IMR-90 (cell line): ENCODE measurements at regions not wholly inside any gene's neighbourhood (a gene's known extent, or its start where the extent isn't known, plus 50 kb on each side); places are given as distances from the start of the nearest gene placed in this dataset.

Experiments
- ATAC-seq: fragments of 200-7000 bp; cut with Tn5 transposase; 2 replicates; pipeline ENCODE4 v1.9.1; 2020; ENCODE audit warnings: low read depth, mild to moderate bottlenecking, moderate library complexity
- BruUV-seq: library from RNA; stranded (reverse); fragments of 400-500 nt; replicated peaks from 2 replicates; lab custom pipeline; 2021; lab: Mats Ljungman, UMichigan
- CTCF ChIA-PET: fragments of 300-600 bp; formaldehyde crosslinking; extraction: SDS; loops from one replicate; lab custom pipeline; 2021; ENCODE audit warnings: antibody characterized with exemption; lab: Yijun Ruan, JAX
- POLR2A ChIA-PET: fragments of 300-600 bp; sonication (Branson Sonifier 250); formaldehyde crosslinking; loops from one replicate; lab custom pipeline; 2022; ENCODE audit warnings: antibody characterized with exemption; ENCODE audit not compliant: unreplicated experiment; lab: Charles Lee
- DNase-seq: peaks from one replicate; pipeline ENCODE4 v3.0.0; 2013
- H2AFZ ChIP-seq: replicated peaks from 2 replicates; pipeline ENCODE3; 2013; ENCODE audit warnings: low read length, mild to moderate bottlenecking; ENCODE audit not compliant: poor library complexity
- H2AK5ac ChIP-seq: 2 replicates; pipeline ENCODE4 v1.6.1; 2013; ENCODE audit warnings: low read depth, low read length, inconsistent platforms
- H2AK9ac ChIP-seq: replicated peaks from 2 replicates; pipeline ENCODE3; 2013; ENCODE audit warnings: mild to moderate bottlenecking, low read depth, low read length, moderate library complexity; ENCODE audit not compliant: poor library complexity
- H2BK120ac ChIP-seq: 2 replicates; pipeline ENCODE4 v1.6.1; 2013; ENCODE audit warnings: low read depth, low read length, inconsistent platforms
- H2BK15ac ChIP-seq: 3 replicates; pipeline ENCODE4 v1.6.1; 2013; ENCODE audit warnings: low read depth, low read length, inconsistent platforms
- H2BK20ac ChIP-seq: 2 replicates; pipeline ENCODE4 v1.6.1; 2013; ENCODE audit warnings: low read depth, mild to moderate bottlenecking, inconsistent platforms, low read length, moderate library complexity
- H2BK5ac ChIP-seq: 2 replicates; pipeline ENCODE4 v1.6.1; 2013; ENCODE audit warnings: mild to moderate bottlenecking, low read depth, low read length, inconsistent platforms; ENCODE audit not compliant: poor library complexity, severe bottlenecking
- H3K14ac ChIP-seq: replicated peaks from 2 replicates; pipeline ENCODE4 v1.6.1; 2013; ENCODE audit warnings: low read depth, low read length, inconsistent platforms
- H3K18ac ChIP-seq: 2 replicates; pipeline ENCODE4 v1.6.1; 2013; ENCODE audit warnings: low read depth, low read length, control low read depth
- H3K23ac ChIP-seq: 2 replicates; pipeline ENCODE4 v1.6.1; 2013; ENCODE audit warnings: low read depth, low read length, inconsistent platforms
- H3K27ac ChIP-seq: 2 replicates; pipeline ENCODE4 v1.5.1; 2013; ENCODE audit warnings: mild to moderate bottlenecking, control low read depth, low read length; ENCODE audit not compliant: insufficient read depth
- H3K27me3 ChIP-seq: 2 replicates; pipeline ENCODE4 v1.6.1; 2013; ENCODE audit warnings: low read length; ENCODE audit not compliant: control insufficient read depth, insufficient read depth
- H3K36me3 ChIP-seq: 2 replicates; pipeline ENCODE4 v1.6.1; 2013; ENCODE audit warnings: low read length, mixed read lengths; ENCODE audit not compliant: control insufficient read depth, insufficient read depth
- H3K4ac ChIP-seq: 2 replicates; pipeline ENCODE4 v1.6.1; 2013; ENCODE audit warnings: low read depth, low read length, inconsistent platforms
- H3K4me1 ChIP-seq: 2 replicates; pipeline ENCODE4 v1.6.1; 2013; ENCODE audit warnings: low read length, mixed read lengths; ENCODE audit not compliant: control insufficient read depth, insufficient read depth
- H3K4me2 ChIP-seq: 2 replicates; pipeline ENCODE4 v1.6.1; 2013; ENCODE audit warnings: low read depth, mild to moderate bottlenecking, control low read depth, low read length, moderate library complexity
- H3K4me3 ChIP-seq: 2 replicates; pipeline ENCODE4 v1.5.1; 2013; ENCODE audit warnings: low read depth, mild to moderate bottlenecking, control low read depth, low read length, moderate library complexity; ENCODE audit not compliant: insufficient read depth
- H3K56ac ChIP-seq: 2 replicates; pipeline ENCODE4 v1.6.1; 2013; ENCODE audit warnings: low read length, inconsistent platforms; ENCODE audit not compliant: insufficient read depth; ENCODE audit errors: extremely low read depth
- H3K79me1 ChIP-seq, 2 experiments: 2 replicates each; pipeline ENCODE4 v1.6.1; 2013; ENCODE audit warnings: low read length in 2 of 2, inconsistent platforms in 1 of 2, low read depth in 1 of 2
- H3K9ac ChIP-seq: 2 replicates; pipeline ENCODE4 v1.6.1; 2013; ENCODE audit warnings: low read depth, low read length, control low read depth
- H3K9me1 ChIP-seq: 2 replicates; pipeline ENCODE4 v1.6.1; 2013; ENCODE audit warnings: low read length, inconsistent platforms; ENCODE audit not compliant: insufficient read depth
- H3K9me3 ChIP-seq: 2 replicates; pipeline ENCODE4 v1.6.1; 2013; ENCODE audit warnings: low read length; ENCODE audit not compliant: control insufficient read depth, insufficient read depth
- H4K20me1 ChIP-seq: 2 replicates; pipeline ENCODE4 v1.6.1; 2013; ENCODE audit warnings: low read length, inconsistent platforms; ENCODE audit not compliant: insufficient read depth
- H4K5ac ChIP-seq: 2 replicates; pipeline ENCODE4 v1.6.1; 2013; ENCODE audit warnings: mild to moderate bottlenecking, low read depth, low read length, control low read depth
- H4K8ac ChIP-seq, 2 experiments: 2 replicates each; pipeline ENCODE4 v1.6.1; 2013; ENCODE audit warnings: low read depth in 2 of 2, low read length in 2 of 2, control low read depth in 1 of 2, inconsistent platforms in 1 of 2
- H4K91ac ChIP-seq: 2 replicates; pipeline ENCODE4 v1.6.1; 2013; ENCODE audit warnings: low read depth, low read length, inconsistent platforms; ENCODE audit not compliant: insufficient read depth
- BHLHE40 ChIP-seq: fragments of 150-350 bp; IDR thresholded peaks from 2 replicates; pipeline ENCODE4 v1.6.1; 2016; ENCODE audit warnings: mild to moderate bottlenecking, low read depth, low read length
- CEBPB ChIP-seq: IDR thresholded peaks from 2 replicates; pipeline ENCODE4 v1.6.1; 2012; ENCODE audit warnings: low read depth, low read length, improper control_type of control experiment
- RFX5 ChIP-seq: IDR thresholded peaks from 2 replicates; pipeline ENCODE4 v1.8.0; 2012; ENCODE audit warnings: low read depth, mild to moderate bottlenecking, low read length, moderate library complexity
- SMC3 ChIP-seq: fragments of 150-350 bp; IDR thresholded peaks from 2 replicates; pipeline ENCODE4 v1.6.1; 2016; ENCODE audit warnings: low read depth, mild to moderate bottlenecking, antibody characterized with exemption, low read length, moderate library complexity
- WGBS, 2 experiments: methylation state at CpG; one replicate each; pipeline versions ENCODE4 v1.1.5 to v1.1.7; 2013; ENCODE audit warnings: missing lambda C conversion rate in 2 of 2; ENCODE audit not compliant: insufficient read length in 1 of 2; ENCODE audit errors: extremely low coverage in 2 of 2; 5-methylcytosine and 5-hydroxymethylcytosine counted together
- dilution Hi-C: fragments of 300-500 bp; cut with HindIII; formaldehyde crosslinking; loops from one replicate; pipeline ENCODE4 v1.14.3; 2018; ENCODE audit warnings: low sequenced_read_pairs; ENCODE audit not compliant: unreplicated experiment
- in situ Hi-C: fragments of 300-500 bp; cut with MboI; formaldehyde crosslinking; loops from 3 replicates; pipeline ENCODE4 v1.14.3; 2019; ENCODE audit warnings: low sequenced_read_pairs, inconsistent platforms, mixed read lengths
- intact Hi-C: fragments of 100-400 bp; cut with micrococcal nuclease; formaldehyde crosslinking; loops from 2 replicates; pipeline ENCODE4 v1.10.0; 2022

DNA sequence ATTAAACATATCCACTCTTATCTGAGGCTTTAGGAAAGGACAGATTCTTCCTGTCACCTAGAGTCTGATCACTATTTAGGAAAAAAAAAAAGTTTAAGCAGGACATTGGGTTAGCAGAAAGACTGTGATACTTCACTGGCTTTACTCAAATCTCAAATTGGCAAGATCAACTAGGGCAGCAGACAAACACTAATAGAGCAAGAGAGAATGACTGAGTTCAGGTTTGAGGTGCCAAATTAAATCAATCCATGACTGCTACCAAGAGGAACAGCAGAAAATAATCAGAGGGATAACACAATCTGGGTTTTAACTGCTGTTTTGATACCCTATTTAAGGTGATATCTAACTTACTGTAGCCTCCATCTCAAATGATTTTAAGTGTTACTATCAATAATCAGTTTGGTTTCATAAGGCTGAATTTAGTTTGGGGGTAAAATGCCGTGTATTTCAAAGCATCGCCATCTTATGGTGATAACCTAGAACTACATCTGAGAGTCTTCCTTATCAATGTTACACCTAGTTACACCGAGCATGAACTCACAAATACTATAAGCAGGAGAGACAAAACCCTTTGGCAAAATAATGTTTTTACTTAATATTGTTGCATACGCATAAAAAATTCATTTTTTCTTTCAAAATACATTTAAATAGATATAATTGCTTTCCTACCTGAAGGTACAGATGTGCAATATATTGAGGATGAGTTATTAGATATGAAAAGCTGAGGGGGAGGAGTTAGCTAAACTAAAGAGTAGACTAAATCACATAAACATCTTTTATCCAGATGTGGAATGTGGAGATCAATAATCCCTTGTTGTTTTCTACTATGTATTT, 286.4 kb upstream of the CDH12 start (continued):
- no peak for TF ChIP-seq BHLHE40

DNA sequence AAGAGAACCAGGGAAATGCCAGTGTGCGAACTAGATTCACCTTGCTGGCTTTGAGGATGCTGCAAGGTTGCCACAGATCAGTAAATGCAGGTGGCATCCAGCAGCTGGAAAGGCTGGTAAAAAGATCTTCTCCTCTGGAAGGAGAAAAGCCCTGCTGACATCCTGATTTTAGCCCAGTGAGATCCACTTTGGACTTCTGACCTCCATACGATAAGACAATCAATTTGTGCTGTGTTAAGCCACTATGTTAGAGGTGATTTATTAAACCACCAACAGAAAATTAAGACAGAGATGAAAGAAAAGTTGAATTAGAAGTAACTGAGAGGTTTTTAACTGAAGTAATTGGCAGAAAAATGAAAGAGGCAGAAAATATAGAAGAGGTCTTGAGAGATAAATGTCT, 283.8 kb upstream of the CDH12 start:
- no peaks in the 10 kb centered on the region for H4K20me1 ChIP-seq
- WGBS, 2 experiments = no CpG with 5 or more reads among the region's 2 CpGs
- no peaks in the 10 kb centered on the region for H3K27me3 ChIP-seq
- H2AK9ac ChIP-seq = no peak overlapping the region
- H3K27ac ChIP-seq = no peak overlapping the region
- DNase-seq (no peak), ATAC-seq (no peak)
- no peak for TF ChIP-seq CEBPB
- no peak for TF ChIP-seq RFX5
- TF ChIP-seq SMC3 = no peak
- H3K36me3 ChIP-seq = no peaks in the 10 kb centered on the region
- BruUV-seq = no TSS peak
- no peak overlapping the region for H2BK5ac ChIP-seq
- no peak overlapping the region for H4K8ac ChIP-seq
- in situ Hi-C loops (no loop called here), dilution Hi-C loops (no loop called here), intact Hi-C loops (loop anchor here (5.0 kb wide), 1 partner anchor 1325 kb away; no protein-coding TSS in a partner anchor)
- peaks cover 3% of the 10 kb centered on the region; the same call in 1 of the 2 replicates for H3K9me3 ChIP-seq
- H2AFZ ChIP-seq = no peak overlapping the region
- no peak overlapping the region for H2BK15ac ChIP-seq
- no peak overlapping the region for H2BK120ac ChIP-seq
- no peak overlapping the region for H4K91ac ChIP-seq
- H3K9me1 ChIP-seq = no peaks in the 10 kb centered on the region
- H3K4me3 ChIP-seq = no peak overlapping the region
- no peak overlapping the region for H3K56ac ChIP-seq
- H3K23ac ChIP-seq = no peak overlapping the region
- H3K79me1 ChIP-seq = no peaks in the 10 kb centered on the region
- no peak overlapping the region for H3K4me2 ChIP-seq
- H4K5ac ChIP-seq = no peak overlapping the region
- no peak overlapping the region for H2BK20ac ChIP-seq
- H3K4me1 ChIP-seq = no peaks in the 10 kb centered on the region
- ChIA-PET CTCF (interaction anchor here (0.7 kb wide), 1 partner anchor 48 kb away, joined by 3 read pairs; no protein-coding TSS in a partner anchor), POLR2A (no interaction called here)
- no peak overlapping the region for H3K9ac ChIP-seq
- no peak overlapping the region for H3K4ac ChIP-seq
- H3K14ac ChIP-seq = no peak overlapping the region
- no peak overlapping the region for H2AK5ac ChIP-seq
- no peak overlapping the region for H3K18ac ChIP-seq
